ENCODE measurements at regions not wholly inside any gene's neighbourhood (a gene's known extent, or its start where the extent isn't known, plus 50 kb on each side); places are given as distances from the start of the nearest gene placed in this dataset.

- H3K27ac ChIP-seq = no peak overlapping the region
- ChIA-PET CTCF (no interaction called here), POLR2A (ENCODE audit: low non-redundant PET) (no interaction called here)
- DNase-seq (ENCODE audit: low spot score) = no peak
- no peak for TF ChIP-seq CTCF (conservative IDR thresholded peaks at IDR 0.05; ENCODE audit: low read depth)
Observed at GRCh38 chr1:98028800-98029199, 108.0 kb upstream of the DPYD start.

- DNase-seq (ENCODE audit: low spot score) = no peak
- no peak overlapping the region for H3K27ac ChIP-seq
- no peak for TF ChIP-seq CTCF (conservative IDR thresholded peaks at IDR 0.05; ENCODE audit: low read depth)
- ChIA-PET POLR2A (ENCODE audit: low non-redundant PET) (no interaction called here), CTCF (no interaction called here)
Observed at GRCh38 chr1:98027103-98027705, 106.4 kb upstream of the DPYD start.

GRCh38 chr1:98025858-98026257 is 105.0 kb upstream of the DPYD start:
- H3K27ac ChIP-seq = no peak overlapping the region
- no peak for DNase-seq (ENCODE audit: low spot score)
- no peak for TF ChIP-seq CTCF (conservative IDR thresholded peaks at IDR 0.05; ENCODE audit: low read depth)
- CTCF ChIA-PET = no interaction called here
- POLR2A ChIA-PET (ENCODE audit: low non-redundant PET) = no interaction called here

GRCh38 chr1:98021126-98021525 is 100.3 kb upstream of the DPYD start:
- CTCF ChIA-PET = no interaction called here
- no peak for TF ChIP-seq CTCF (conservative IDR thresholded peaks at IDR 0.05; ENCODE audit: low read depth)

GRCh38 chr1:98019747-98020146 is 98.9 kb upstream of the DPYD start:
- POLR2A ChIA-PET (ENCODE audit: low non-redundant PET) = no interaction called here
- DNase-seq (ENCODE audit: low spot score) = no peak
- TF ChIP-seq CTCF (conservative IDR thresholded peaks at IDR 0.05; ENCODE audit: low read depth) = no peak
- CTCF ChIA-PET = interaction anchor here (0.6 kb wide), 2 partner anchors 14 to 893 kb away, joined by 3 read pairs; no protein-coding TSS in a partner anchor
- no peak overlapping the region for H3K27ac ChIP-seq

More at GRCh38 chr1:98021126-98021525, 100.3 kb upstream of the DPYD start:
- POLR2A ChIA-PET (ENCODE audit: low non-redundant PET) = no interaction called here
- no peak overlapping the region for H3K27ac ChIP-seq
- no peak for DNase-seq (ENCODE audit: low spot score)

- POLR2A ChIA-PET (ENCODE audit: low non-redundant PET) = no interaction called here
Observed at GRCh38 chr1:98018074-98018473, 97.2 kb upstream of the DPYD start.

More at GRCh38 chr1:98018074-98018473, 97.2 kb upstream of the DPYD start:
- H3K27ac ChIP-seq = no peak overlapping the region
- no peak for DNase-seq (ENCODE audit: low spot score)
- CTCF ChIA-PET = no interaction called here
- TF ChIP-seq CTCF (conservative IDR thresholded peaks at IDR 0.05; ENCODE audit: low read depth) = no peak

Data from RWPE1 (cell line).